ENCODE measurements at regions not wholly inside any gene's neighbourhood (a gene's known extent, or its start where the extent isn't known, plus 50 kb on each side); places are given as distances from the start of the nearest gene placed in this dataset.

DNA sequence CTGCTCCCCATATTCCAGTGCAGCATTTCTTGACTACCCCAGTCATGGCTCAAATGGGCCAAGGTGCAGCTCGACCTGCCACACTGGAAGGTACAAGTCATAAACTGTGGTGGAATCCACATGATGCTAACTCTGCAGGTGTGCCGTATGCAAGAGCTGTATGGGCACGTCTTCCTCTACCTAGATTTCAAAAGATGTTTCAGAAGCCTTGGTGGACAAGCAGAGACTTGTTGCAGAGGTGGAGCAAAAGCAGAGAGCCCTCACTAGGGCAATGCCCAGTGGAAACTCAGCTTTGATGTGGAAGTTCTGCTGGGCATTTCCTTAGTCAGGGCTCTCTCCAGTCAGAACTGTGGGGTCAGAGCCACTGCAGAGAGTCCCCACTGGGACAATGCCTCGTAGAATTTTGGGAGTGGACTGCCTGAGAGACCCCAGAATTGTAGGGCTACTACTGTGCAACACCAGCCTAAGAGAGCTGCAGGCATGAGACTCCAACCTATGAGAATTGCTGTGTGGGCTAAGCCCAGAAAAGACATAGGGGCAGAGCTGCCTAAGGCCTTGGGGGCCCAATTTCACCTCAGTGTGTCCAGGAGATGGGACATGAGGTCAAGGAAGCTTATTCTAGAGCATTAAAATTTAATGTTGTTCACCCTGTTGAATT lies 65.7 kb downstream of the BEX3 start:
- TF ChIP-seq ZNF384 (IDR thresholded peaks at IDR 0.05) (no peak), HDGF (IDR thresholded peaks at IDR 0.05; ENCODE audit: borderline replicate concordance) (no peak), BHLHE40 (IDR thresholded peaks at IDR 0.05; ENCODE audit: borderline replicate concordance) (no peak), NFRKB (IDR thresholded peaks at IDR 0.05) (no peak), FOXM1 (IDR thresholded peaks at IDR 0.05; ENCODE audit: borderline replicate concordance) (no peak), SUZ12 (IDR thresholded peaks at IDR 0.05) (no peak), SP1 (IDR thresholded peaks at IDR 0.05) (no peak), FOXA1 (IDR thresholded peaks at IDR 0.05) (no peak), TARDBP (IDR thresholded peaks at IDR 0.05) (no peak)
- TF ChIP-seq, protein P1, sequence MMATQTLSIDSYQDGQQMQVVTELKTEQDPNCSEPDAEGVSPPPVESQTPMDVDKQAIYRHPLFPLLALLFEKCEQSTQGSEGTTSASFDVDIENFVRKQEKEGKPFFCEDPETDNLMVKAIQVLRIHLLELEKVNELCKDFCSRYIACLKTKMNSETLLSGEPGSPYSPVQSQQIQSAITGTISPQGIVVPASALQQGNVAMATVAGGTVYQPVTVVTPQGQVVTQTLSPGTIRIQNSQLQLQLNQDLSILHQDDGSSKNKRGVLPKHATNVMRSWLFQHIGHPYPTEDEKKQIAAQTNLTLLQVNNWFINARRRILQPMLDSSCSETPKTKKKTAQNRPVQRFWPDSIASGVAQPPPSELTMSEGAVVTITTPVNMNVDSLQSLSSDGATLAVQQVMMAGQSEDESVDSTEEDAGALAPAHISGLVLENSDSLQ (IDR thresholded peaks at IDR 0.05) = no peak
- DNase-seq (ENCODE audit: extremely low spot score) = no peak
- ChIA-PET POLR2A (no interaction called here), CTCF (no interaction called here)

DNA sequence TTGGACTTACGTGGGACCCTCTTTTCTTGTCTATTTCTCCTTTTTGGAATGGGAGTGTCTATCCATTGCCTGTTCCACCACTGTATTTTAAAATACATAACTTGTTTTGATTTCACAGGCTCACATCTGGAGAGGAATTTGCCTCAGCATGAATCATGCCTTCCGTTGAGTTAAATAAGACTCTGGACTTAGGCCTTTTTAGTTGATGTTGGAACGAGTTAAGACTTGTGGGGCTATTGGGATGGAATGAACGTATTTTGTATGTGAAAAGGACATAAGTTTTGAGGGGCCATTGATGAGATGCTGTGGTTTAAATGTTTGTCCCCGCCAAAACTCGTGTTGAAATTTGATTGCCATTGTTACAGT lies 66.2 kb downstream of the BEX3 start:
- ChIA-PET CTCF (no interaction called here), POLR2A (no interaction called here)
- no peak for TF ChIP-seq CTBP1 (IDR thresholded peaks at IDR 0.05; ENCODE audit: borderline replicate concordance)
- no peak for TF ChIP-seq ELF4 (IDR thresholded peaks at IDR 0.05)
- TF ChIP-seq FOXA1 (IDR thresholded peaks at IDR 0.05) = no peak
- no peak for TF ChIP-seq TARDBP (IDR thresholded peaks at IDR 0.05)
- no peak for TF ChIP-seq LEF1 (IDR thresholded peaks at IDR 0.05; ENCODE audit: borderline replicate concordance)
- TF ChIP-seq, protein P1 (IDR thresholded peaks at IDR 0.05) = no peak
- no peak for TF ChIP-seq SUZ12 (IDR thresholded peaks at IDR 0.05)
- no peak for DNase-seq (ENCODE audit: extremely low spot score)

DNA sequence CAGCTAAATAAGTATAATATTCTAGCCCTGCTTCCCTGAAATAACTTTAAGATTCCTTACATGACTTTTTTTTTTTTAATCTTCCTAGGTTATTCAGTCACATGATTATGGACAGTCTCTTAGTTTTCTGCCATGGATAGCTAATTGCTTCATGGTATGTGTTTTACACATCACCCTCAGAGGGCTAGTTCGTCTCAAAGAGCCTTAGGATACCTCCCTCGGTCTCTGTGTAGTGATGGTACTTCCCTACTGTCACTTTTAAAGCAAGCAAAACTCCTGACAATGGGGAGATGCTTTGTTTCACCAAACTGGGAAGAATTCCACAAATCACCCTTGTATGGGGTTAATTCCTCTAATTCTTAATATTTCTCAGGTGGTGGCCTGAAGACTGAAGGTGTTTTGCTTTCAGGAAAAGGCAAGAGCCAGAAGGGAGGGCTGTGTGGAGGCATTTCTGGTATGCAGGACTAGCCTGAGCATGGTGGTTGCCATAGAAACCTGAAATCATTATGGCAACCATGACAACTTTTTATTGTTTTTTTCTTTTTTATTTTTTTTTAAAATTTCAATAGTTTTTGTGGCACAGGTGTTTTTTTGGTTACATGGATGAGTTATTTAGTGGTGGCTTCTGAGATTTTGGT lies 70.4 kb downstream of the BEX3 start:
- no peak for DNase-seq (ENCODE audit: extremely low spot score)
- ChIA-PET CTCF (interaction anchor here (1.4 kb wide), 1 partner anchor 17 kb away, joined by 9 read pairs; no protein-coding TSS in a partner anchor), POLR2A (interaction anchor here (0.9 kb wide), 2 partner anchors 10 to 42 kb away, joined by 3 read pairs; no protein-coding TSS in a partner anchor)
- TF ChIP-seq FOXA1 (IDR thresholded peaks at IDR 0.05) (no peak), CTBP1 (IDR thresholded peaks at IDR 0.05; ENCODE audit: borderline replicate concordance) (no peak), SUZ12 (IDR thresholded peaks at IDR 0.05) (no peak), L3MBTL2 (conservative IDR thresholded peaks at IDR 0.05) (no peak), FOXK2 (IDR thresholded peaks at IDR 0.05) (no peak), SP1 (IDR thresholded peaks at IDR 0.05) (no peak)
